HepG2 (cell line): ENCODE measurements at regions not wholly inside any gene's neighbourhood (a gene's known extent, or its start where the extent isn't known, plus 50 kb on each side); places are given as distances from the start of the nearest gene placed in this dataset.
A peak's percentile ranks its signal among the peaks of the same experiment; 100 is the strongest.

Experiments
- ATAC-seq: fragments of 200-7000 bp; cut with Tn5 transposase; 3 replicates; pipeline ENCODE4 v1.9.1; 2020; ENCODE audit warnings: mild to moderate bottlenecking, moderate library complexity
- BruUV-seq: library from RNA; stranded (reverse); fragments of 400-500 nt; replicated peaks from 2 replicates; lab custom pipeline; 2021; lab: Mats Ljungman, UMichigan
- CTCF ChIA-PET: fragments of 300-600 bp; formaldehyde crosslinking; extraction: SDS; loops from one replicate; lab custom pipeline; 2021; ENCODE audit warnings: low total read pairs, inconsistent platforms, low intra/inter-chr PET ratio; lab: Yijun Ruan, JAX
- POLR2A ChIA-PET: fragments of 350-600 bp; sonication (Branson Sonifier 250); formaldehyde crosslinking; loops from one replicate; lab custom pipeline; 2020; ENCODE audit warnings: antibody characterized with exemption, inconsistent platforms; lab: Yijun Ruan, JAX
- DNase-seq: peaks from one replicate; pipeline ENCODE4 v3.0.0-alpha.2; 2015; ENCODE audit warnings: low spot score
- FAIRE-seq: peaks from 3 replicates; lab custom pipeline; 2011; peaks lifted over from hg19 to GRCh38; lab: Jason Lieb, UNC
- H2AFZ ChIP-seq: one replicate; pipeline ENCODE4 v1.6.1; 2011; ENCODE audit warnings: low read length, inconsistent platforms
- H3K27ac ChIP-seq: fragments of 300-600 bp; 3 replicates; pipeline ENCODE4 v1.8.0; 2011; ENCODE audit warnings: mixed run types, mild to moderate bottlenecking, mixed read lengths, low read length, inconsistent platforms; ENCODE audit not compliant: insufficient read depth; ENCODE audit errors: extremely low read length
- H3K27me3 ChIP-seq, 2 experiments: fragments of 200-600 bp in 1 of 2; 2 replicates in 1 of 2; 3 replicates in 1 of 2; pipeline versions ENCODE4 v1.6.0 to v1.8.0; 2011; ENCODE audit warnings: low read length in 2 of 2, mild to moderate bottlenecking in 2 of 2, moderate library complexity in 2 of 2, inconsistent platforms in 1 of 2; ENCODE audit not compliant: insufficient read depth in 2 of 2, control insufficient read depth in 1 of 2
- H3K36me3 ChIP-seq, 2 experiments: fragments of 200-600 bp in 1 of 2; replicated peaks in 1 of 2; 2 replicates in 1 of 2; 3 replicates in 1 of 2; pipeline versions ENCODE4 v1.5.1 to v1.8.0; 2011; ENCODE audit warnings: low read length in 2 of 2, inconsistent platforms in 1 of 2; ENCODE audit not compliant: insufficient read depth in 2 of 2, control insufficient read depth in 1 of 2
- H3K4me1 ChIP-seq: 2 replicates; pipeline ENCODE4 v1.5.1; 2012; ENCODE audit warnings: low read length, inconsistent platforms; ENCODE audit not compliant: insufficient read depth
- H3K4me2 ChIP-seq: 2 replicates; pipeline ENCODE4 v1.6.0; 2011; ENCODE audit warnings: low read depth, low read length, inconsistent platforms
- H3K4me3 ChIP-seq, 3 experiments: fragments of 200-600 bp in 1 of 3; sonication (generic), shearing (Covaris generic) in 1 of 3; replicated peaks in 1 of 3; 2 replicates each; pipeline ENCODE4 v1.5.1; 2011 to 2016; ENCODE audit warnings: low read length in 3 of 3, inconsistent platforms in 2 of 3, low read depth in 2 of 3, mild to moderate bottlenecking in 2 of 3, control low read depth in 1 of 3, mixed read lengths in 1 of 3; ENCODE audit not compliant: insufficient read depth in 1 of 3
- H3K79me2 ChIP-seq: one replicate; pipeline ENCODE4 v1.6.1; 2011; ENCODE audit warnings: low read length, inconsistent platforms; ENCODE audit not compliant: insufficient read depth
- H3K9ac ChIP-seq: 2 replicates; pipeline ENCODE4 v1.6.0; 2011; ENCODE audit warnings: mild to moderate bottlenecking, low read depth, low read length, inconsistent platforms; ENCODE audit not compliant: insufficient read depth
- H3K9me3 ChIP-seq: 2 replicates; pipeline ENCODE4 v1.5.1; 2012; ENCODE audit warnings: mild to moderate bottlenecking, low read length
- H4K20me1 ChIP-seq: 2 replicates; pipeline ENCODE4 v1.6.0; 2011; ENCODE audit warnings: inconsistent platforms, mild to moderate bottlenecking, low read length, moderate library complexity; ENCODE audit not compliant: insufficient read depth
- EP300 ChIP-seq, 3 experiments: sonication (generic) in 1 of 3; formaldehyde crosslinking in 1 of 3; IDR thresholded peaks; 2 replicates each; pipeline versions ENCODE4 v1.5.1 to v1.6.1; 2011 to 2020; ENCODE audit warnings: low read depth in 2 of 3, low read length in 2 of 3, borderline replicate concordance in 1 of 3, improper control_type of control experiment in 1 of 3, mild to moderate bottlenecking in 1 of 3, missing genetic modification reagents in 1 of 3, moderate library complexity in 1 of 3
- FOXA3 ChIP-seq: IDR thresholded peaks from 2 replicates; pipeline ENCODE4 v1.6.1; 2016; ENCODE audit warnings: missing genetic modification reagents, missing compliant biosample characterization
- FOXP1 ChIP-seq, 2 experiments: fragments of 450-650 bp in 1 of 2; IDR thresholded peaks; 2 replicates each; pipeline ENCODE4 v1.6.1; 2017 to 2018; ENCODE audit warnings: antibody characterized with exemption in 1 of 2
- GATAD2A ChIP-seq: IDR thresholded peaks from 2 replicates; pipeline ENCODE4 v1.6.1; 2016
- JDP2 ChIP-seq: sonication (generic); formaldehyde crosslinking; IDR thresholded peaks from 2 replicates; pipeline ENCODE4 v1.8.1; 2022; ENCODE audit warnings: missing genetic modification reagents, borderline replicate concordance
- KAT8 ChIP-seq: IDR thresholded peaks from 2 replicates; pipeline ENCODE4 v1.6.1; 2016; ENCODE audit warnings: missing genetic modification reagents, missing compliant biosample characterization
- NBN ChIP-seq: fragments of 450-650 bp; conservative IDR thresholded peaks from 2 replicates; pipeline ENCODE4 v1.6.1; 2017
- NCOA2 ChIP-seq: sonication (generic); formaldehyde crosslinking; IDR thresholded peaks from 2 replicates; pipeline ENCODE4 v1.8.0; 2022; ENCODE audit warnings: inconsistent platforms
- ZFX ChIP-seq: sonication (generic); formaldehyde crosslinking; IDR thresholded peaks from 2 replicates; pipeline ENCODE4 v1.4.0; 2020; ENCODE audit warnings: mild to moderate bottlenecking, low read depth, missing genetic modification reagents, moderate library complexity
- ZNF746 ChIP-seq: sonication (generic); formaldehyde crosslinking; IDR thresholded peaks from 2 replicates; pipeline ENCODE4 v1.8.0; 2022; ENCODE audit warnings: mild to moderate bottlenecking, missing genetic modification reagents
- ZNF878 ChIP-seq: sonication (generic); formaldehyde crosslinking; IDR thresholded peaks from 2 replicates; pipeline ENCODE4 v1.8.1; 2023; ENCODE audit warnings: mild to moderate bottlenecking, missing genetic modification reagents, moderate library complexity
- WGBS: methylation state at CpG from one replicate; pipeline ENCODE4 v1.1.6; 2017; ENCODE audit warnings: low lambda C conversion rate; 5-methylcytosine and 5-hydroxymethylcytosine counted together
- in situ Hi-C: cut with HindIII; loops from 2 replicates; pipeline ENCODE4 v1.10.0; 2017; ENCODE audit warnings: low pct_unique_long_range_greater_than_20kb; ENCODE audit not compliant: extremely low pct_ligation_motif_present
- intact Hi-C: fragments of 100-400 bp; cut with micrococcal nuclease; formaldehyde crosslinking; loops from one replicate; pipeline ENCODE4 v1.10.0; 2022; ENCODE audit not compliant: unreplicated experiment
- TF ChIP-seq, protein P1 (sequence below): sonication (generic); formaldehyde crosslinking; IDR thresholded peaks from 2 replicates; pipeline ENCODE4 v1.4.0; 2020; ENCODE audit warnings: missing genetic modification reagents, borderline replicate concordance
- TF ChIP-seq, protein P2 (sequence below): sonication (generic); formaldehyde crosslinking; conservative IDR thresholded peaks from 2 replicates; pipeline ENCODE4 v1.4.0; 2020; ENCODE audit warnings: mild to moderate bottlenecking, missing genetic modification reagents, moderate library complexity
- TF ChIP-seq, protein P3 (sequence below): sonication (generic); formaldehyde crosslinking; IDR thresholded peaks from 2 replicates; pipeline ENCODE4 v1.5.1; 2020; ENCODE audit warnings: missing genetic modification reagents, mild to moderate bottlenecking, borderline replicate concordance

DNA sequence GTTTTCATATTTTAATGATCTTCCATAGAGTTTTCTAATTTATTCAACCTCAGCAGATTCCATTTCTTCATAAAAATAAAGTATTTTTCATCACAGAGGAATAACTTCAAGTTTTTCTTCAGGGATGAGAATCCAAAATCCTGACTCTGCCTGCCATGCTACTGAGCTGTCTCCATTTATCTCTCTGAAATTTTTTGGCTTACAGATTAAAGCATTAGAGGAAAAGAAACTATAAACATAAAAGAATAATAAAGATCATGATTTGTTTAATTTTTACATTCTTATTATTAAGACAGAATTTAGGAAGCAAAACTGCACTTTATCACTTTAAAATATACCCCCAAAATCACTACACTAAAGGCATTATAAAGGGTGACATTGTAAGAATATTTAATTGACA lies 301.8 kb upstream of the NFE2L3 start (continued):
- TF ChIP-seq, protein P1, sequence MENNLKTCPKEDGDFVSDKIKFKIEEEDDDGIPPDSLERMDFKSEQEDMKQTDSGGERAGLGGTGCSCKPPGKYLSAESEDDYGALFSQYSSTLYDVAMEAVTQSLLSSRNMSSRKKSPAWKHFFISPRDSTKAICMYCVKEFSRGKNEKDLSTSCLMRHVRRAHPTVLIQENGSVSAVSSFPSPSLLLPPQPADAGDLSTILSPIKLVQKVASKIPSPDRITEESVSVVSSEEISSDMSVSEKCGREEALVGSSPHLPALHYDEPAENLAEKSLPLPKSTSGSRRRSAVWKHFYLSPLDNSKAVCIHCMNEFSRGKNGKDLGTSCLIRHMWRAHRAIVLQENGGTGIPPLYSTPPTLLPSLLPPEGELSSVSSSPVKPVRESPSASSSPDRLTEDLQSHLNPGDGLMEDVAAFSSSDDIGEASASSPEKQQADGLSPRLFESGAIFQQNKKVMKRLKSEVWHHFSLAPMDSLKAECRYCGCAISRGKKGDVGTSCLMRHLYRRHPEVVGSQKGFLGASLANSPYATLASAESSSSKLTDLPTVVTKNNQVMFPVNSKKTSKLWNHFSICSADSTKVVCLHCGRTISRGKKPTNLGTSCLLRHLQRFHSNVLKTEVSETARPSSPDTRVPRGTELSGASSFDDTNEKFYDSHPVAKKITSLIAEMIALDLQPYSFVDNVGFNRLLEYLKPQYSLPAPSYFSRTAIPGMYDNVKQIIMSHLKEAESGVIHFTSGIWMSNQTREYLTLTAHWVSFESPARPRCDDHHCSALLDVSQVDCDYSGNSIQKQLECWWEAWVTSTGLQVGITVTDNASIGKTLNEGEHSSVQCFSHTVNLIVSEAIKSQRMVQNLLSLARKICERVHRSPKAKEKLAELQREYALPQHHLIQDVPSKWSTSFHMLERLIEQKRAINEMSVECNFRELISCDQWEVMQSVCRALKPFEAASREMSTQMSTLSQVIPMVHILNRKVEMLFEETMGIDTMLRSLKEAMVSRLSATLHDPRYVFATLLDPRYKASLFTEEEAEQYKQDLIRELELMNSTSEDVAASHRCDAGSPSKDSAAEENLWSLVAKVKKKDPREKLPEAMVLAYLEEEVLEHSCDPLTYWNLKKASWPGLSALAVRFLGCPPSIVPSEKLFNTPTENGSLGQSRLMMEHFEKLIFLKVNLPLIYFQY (CRISPR knock-in tag) = no peak
- TF ChIP-seq KAT8 (CRISPR knock-in tag) (no peak), ZNF746 (CRISPR knock-in tag) (no peak), ZNF878 (CRISPR knock-in tag) (no peak), NBN (no peak)

DNA sequence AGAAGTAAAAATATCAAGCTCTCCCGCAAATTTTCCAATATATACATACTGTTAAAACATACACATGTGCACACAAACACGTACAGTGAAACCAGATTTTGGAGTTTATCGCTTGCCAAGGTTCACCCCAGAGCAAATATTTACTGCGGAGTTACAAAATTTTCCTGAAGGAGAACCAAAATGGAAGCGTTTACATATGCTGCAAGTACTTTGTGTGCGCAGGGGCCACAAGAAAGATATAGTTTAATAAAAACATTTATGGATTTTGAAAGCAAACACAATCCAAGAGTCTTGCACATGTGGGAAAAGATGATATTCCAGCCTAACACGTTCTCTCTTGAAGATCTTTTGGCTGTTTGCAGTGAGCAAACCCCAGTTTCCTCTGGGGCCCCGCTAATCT lies 301.3 kb upstream of the NFE2L3 start:
- FAIRE-seq (no peak), ATAC-seq (no peak), DNase-seq (no peak)
- Histone ChIP-seq H3K4me2 (peak overlapping the region; percentile 26; the same call in 1 of the 2 replicates), H3K79me2 (no peaks in the 10 kb centered on the region), H2AFZ (no peak overlapping the region), H3K9ac (no peak overlapping the region), H3K27ac (no peak overlapping the region), H3K27me3 (peaks cover 2 to 61% of the 10 kb centered on the region in 2 experiments), H3K9me3 (no peaks in the 10 kb centered on the region), H3K36me3 (no peaks in the 10 kb centered on the region), H4K20me1 (no peaks in the 10 kb centered on the region), H3K4me3 (no peak overlapping the region), H3K4me1 (peaks cover 42% of the 10 kb centered on the region)
- 6% methylated on average over 8 of the region's 8 CpGs for WGBS
- in situ Hi-C loops (loop anchor here (5.0 to 10.0 kb wide), 4 partner anchors 136 to 593 kb away; no protein-coding TSS in a partner anchor), intact Hi-C loops (loop anchor here (1.0 to 2.0 kb wide), 2 partner anchors 282 to 591 kb away; no protein-coding TSS in a partner anchor)
- ChIA-PET POLR2A (no interaction called here), CTCF (interaction anchor here (1.3 to 2.1 kb wide), 3 partner anchors 12 to 591 kb away, joined by 3 to 13 read pairs (median 7); no protein-coding TSS in a partner anchor)
- BruUV-seq = no TSS peak
- TF ChIP-seq EP300 (IDR thresholded peaks at IDR 0.05; ENCODE audit: low read depth in 2 of 2, low read length in 2 of 2) (peak in 1 of 2 experiments; percentile 20; a peak in 1 of 4 replicates), EP300 (CRISPR knock-in tag; IDR thresholded peaks at IDR 0.05; ENCODE audit: borderline replicate concordance) (no peak), GATAD2A (peak; percentile 66), ZFX (CRISPR knock-in tag) (no peak), FOXP1 (IDR thresholded peaks at IDR 0.05) (no peak), FOXP1 (CRISPR knock-in tag; IDR thresholded peaks at IDR 0.05) (peak; percentile 20; the same call in 1 of the 2 replicates), KAT8 (CRISPR knock-in tag) (no peak), NCOA2 (CRISPR knock-in tag) (peak; percentile 46; the same call in 1 of the 2 replicates), JDP2 (CRISPR knock-in tag) (no peak), FOXA3 (peak; percentile 55)
- TF ChIP-seq, protein P2, sequence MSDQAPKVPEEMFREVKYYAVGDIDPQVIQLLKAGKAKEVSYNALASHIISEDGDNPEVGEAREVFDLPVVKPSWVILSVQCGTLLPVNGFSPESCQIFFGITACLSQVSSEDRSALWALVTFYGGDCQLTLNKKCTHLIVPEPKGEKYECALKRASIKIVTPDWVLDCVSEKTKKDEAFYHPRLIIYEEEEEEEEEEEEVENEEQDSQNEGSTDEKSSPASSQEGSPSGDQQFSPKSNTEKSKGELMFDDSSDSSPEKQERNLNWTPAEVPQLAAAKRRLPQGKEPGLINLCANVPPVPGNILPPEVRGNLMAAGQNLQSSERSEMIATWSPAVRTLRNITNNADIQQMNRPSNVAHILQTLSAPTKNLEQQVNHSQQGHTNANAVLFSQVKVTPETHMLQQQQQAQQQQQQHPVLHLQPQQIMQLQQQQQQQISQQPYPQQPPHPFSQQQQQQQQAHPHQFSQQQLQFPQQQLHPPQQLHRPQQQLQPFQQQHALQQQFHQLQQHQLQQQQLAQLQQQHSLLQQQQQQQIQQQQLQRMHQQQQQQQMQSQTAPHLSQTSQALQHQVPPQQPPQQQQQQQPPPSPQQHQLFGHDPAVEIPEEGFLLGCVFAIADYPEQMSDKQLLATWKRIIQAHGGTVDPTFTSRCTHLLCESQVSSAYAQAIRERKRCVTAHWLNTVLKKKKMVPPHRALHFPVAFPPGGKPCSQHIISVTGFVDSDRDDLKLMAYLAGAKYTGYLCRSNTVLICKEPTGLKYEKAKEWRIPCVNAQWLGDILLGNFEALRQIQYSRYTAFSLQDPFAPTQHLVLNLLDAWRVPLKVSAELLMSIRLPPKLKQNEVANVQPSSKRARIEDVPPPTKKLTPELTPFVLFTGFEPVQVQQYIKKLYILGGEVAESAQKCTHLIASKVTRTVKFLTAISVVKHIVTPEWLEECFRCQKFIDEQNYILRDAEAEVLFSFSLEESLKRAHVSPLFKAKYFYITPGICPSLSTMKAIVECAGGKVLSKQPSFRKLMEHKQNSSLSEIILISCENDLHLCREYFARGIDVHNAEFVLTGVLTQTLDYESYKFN = peak; percentile 59
- TF ChIP-seq, protein P3, sequence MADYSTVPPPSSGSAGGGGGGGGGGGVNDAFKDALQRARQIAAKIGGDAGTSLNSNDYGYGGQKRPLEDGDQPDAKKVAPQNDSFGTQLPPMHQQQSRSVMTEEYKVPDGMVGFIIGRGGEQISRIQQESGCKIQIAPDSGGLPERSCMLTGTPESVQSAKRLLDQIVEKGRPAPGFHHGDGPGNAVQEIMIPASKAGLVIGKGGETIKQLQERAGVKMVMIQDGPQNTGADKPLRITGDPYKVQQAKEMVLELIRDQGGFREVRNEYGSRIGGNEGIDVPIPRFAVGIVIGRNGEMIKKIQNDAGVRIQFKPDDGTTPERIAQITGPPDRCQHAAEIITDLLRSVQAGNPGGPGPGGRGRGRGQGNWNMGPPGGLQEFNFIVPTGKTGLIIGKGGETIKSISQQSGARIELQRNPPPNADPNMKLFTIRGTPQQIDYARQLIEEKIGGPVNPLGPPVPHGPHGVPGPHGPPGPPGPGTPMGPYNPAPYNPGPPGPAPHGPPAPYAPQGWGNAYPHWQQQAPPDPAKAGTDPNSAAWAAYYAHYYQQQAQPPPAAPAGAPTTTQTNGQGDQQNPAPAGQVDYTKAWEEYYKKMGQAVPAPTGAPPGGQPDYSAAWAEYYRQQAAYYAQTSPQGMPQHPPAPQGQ (CRISPR knock-in tag) = no peak
